Prostate gland (tissue), 2 donors: ENCODE measurements at regions not wholly inside any gene's neighbourhood (a gene's known extent, or its start where the extent isn't known, plus 50 kb on each side); places are given as distances from the start of the nearest gene placed in this dataset.

Source experiments
- POLR2A ChIP-seq: fragments of 450-650 bp; IDR thresholded peaks from one replicate; pipeline ENCODE4 v1.6.1; 2016; ENCODE audit warnings: antibody characterized with exemption, mild to moderate bottlenecking
- POLR2AphosphoS5 ChIP-seq: sonication (generic); formaldehyde crosslinking; IDR thresholded peaks from one replicate; pipeline ENCODE4 v1.6.1; 2017; ENCODE audit warnings: antibody characterized with exemption
- TF ChIP-seq, protein P1 (sequence below), 4 experiments: fragments of 200-600 bp in 2 of 4; fragments of 450-650 bp in 2 of 4; sonication (generic) in 2 of 4; IDR thresholded peaks; 1 replicate in 3 of 4; 2 replicates in 1 of 4; pipeline ENCODE4 v1.5.1; 2016 to 2019; ENCODE audit warnings: antibody characterized with exemption in 4 of 4, mild to moderate bottlenecking in 2 of 4, moderate library complexity in 2 of 4

DNA sequence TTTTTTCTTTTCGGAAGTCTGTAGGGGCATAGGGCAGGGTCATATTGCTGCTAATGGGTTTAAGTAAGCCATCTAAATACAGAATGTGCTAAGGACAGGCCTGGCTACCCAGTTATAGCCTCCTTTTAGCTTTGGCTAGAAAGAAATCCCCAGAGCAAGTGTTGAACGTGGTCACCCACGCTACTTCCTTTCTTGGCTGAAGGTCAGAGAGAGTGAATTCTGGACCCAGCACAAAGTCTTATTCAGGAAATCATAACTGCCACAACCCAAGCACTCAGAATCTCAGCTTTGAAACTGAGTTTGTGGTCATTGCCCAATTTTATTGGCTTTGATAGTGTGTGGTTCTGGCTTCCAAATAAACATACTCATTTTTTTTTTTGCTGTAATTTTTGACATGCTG lies 542.1 kb upstream of the ATP2B1 start:
- TF ChIP-seq POLR2AphosphoS5 (peak; percentile 12), POLR2A (no peak)
- TF ChIP-seq, protein P1, sequence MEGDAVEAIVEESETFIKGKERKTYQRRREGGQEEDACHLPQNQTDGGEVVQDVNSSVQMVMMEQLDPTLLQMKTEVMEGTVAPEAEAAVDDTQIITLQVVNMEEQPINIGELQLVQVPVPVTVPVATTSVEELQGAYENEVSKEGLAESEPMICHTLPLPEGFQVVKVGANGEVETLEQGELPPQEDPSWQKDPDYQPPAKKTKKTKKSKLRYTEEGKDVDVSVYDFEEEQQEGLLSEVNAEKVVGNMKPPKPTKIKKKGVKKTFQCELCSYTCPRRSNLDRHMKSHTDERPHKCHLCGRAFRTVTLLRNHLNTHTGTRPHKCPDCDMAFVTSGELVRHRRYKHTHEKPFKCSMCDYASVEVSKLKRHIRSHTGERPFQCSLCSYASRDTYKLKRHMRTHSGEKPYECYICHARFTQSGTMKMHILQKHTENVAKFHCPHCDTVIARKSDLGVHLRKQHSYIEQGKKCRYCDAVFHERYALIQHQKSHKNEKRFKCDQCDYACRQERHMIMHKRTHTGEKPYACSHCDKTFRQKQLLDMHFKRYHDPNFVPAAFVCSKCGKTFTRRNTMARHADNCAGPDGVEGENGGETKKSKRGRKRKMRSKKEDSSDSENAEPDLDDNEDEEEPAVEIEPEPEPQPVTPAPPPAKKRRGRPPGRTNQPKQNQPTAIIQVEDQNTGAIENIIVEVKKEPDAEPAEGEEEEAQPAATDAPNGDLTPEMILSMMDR (IDR thresholded peaks at IDR 0.05) = no peak
